ENCODE measurements at regions not wholly inside any gene's neighbourhood (a gene's known extent, or its start where the extent isn't known, plus 50 kb on each side); places are given as distances from the start of the nearest gene placed in this dataset.

GRCh38 chr7:84362360-84362759, 167.8 kb upstream of the SEMA3A start:
- no peak overlapping the region for H3K4me2 ChIP-seq
- H3K4me1 ChIP-seq (ENCODE audit: control insufficient read depth in 1 of 2, insufficient read depth in 2 of 2, low read depth in 1 of 2, low read length in 1 of 2): peaks cover 2 to 4% of the 10 kb centered on the region in 2 experiments; a peak in 1 of 4 replicates
- H3K36me3 ChIP-seq (replicated peaks in 1 of 2; ENCODE audit: control insufficient read depth in 1 of 2, insufficient read depth in 2 of 2, low read length in 1 of 2): no peaks in the 10 kb centered on the region
- peaks cover 3% of the 10 kb centered on the region for H3F3A ChIP-seq (replicated peaks; ENCODE audit: insufficient read depth)
- H4K20me1 ChIP-seq (ENCODE audit: insufficient read depth): no peaks in the 10 kb centered on the region
- 94% methylated on average over 3 of the region's 3 CpGs for WGBS (ENCODE audit: low lambda C conversion rate)
- H3K27ac ChIP-seq (ENCODE audit: low read depth in 2 of 2, low read length in 1 of 2): no peak overlapping the region
- TF ChIP-seq FOXJ3 (CRISPR knock-in tag; IDR thresholded peaks at IDR 0.05) (no peak), RXRA (IDR thresholded peaks at IDR 0.05; ENCODE audit: borderline replicate concordance, low read depth) (no peak), RAD21 (IDR thresholded peaks at IDR 0.05; ENCODE audit: low read length) (no peak), ZBTB33 (IDR thresholded peaks at IDR 0.05; ENCODE audit: borderline replicate concordance, low read depth) (no peak), EZH2phosphoT487 (IDR thresholded peaks at IDR 0.05; ENCODE audit: borderline replicate concordance, low read depth) (no peak), RCOR1 (IDR thresholded peaks at IDR 0.05; ENCODE audit: low read length) (no peak), JUND (IDR thresholded peaks at IDR 0.05) (no peak), EP300 (IDR thresholded peaks at IDR 0.05; ENCODE audit: borderline replicate concordance in 1 of 2, low read depth in 1 of 2, low read length in 1 of 2) (no peak), NRF1 (IDR thresholded peaks at IDR 0.05; ENCODE audit: low read depth, low read length) (no peak)
- H3K9me3 ChIP-seq: no peaks in the 10 kb centered on the region
- H3K4me3 ChIP-seq (ENCODE audit: low read depth in 2 of 2, low read length in 1 of 2): no peak overlapping the region
- no peak for DNase-seq
- no peak overlapping the region for H3K9ac ChIP-seq
- H3K9me2 ChIP-seq: no peaks in the 10 kb centered on the region
- H2AFZ ChIP-seq (ENCODE audit: low read depth): no peak overlapping the region
- ChIA-PET CTCF (no interaction called here), POLR2A (no interaction called here)
- no peaks in the 10 kb centered on the region for H3K79me2 ChIP-seq (ENCODE audit: insufficient read depth)
- H3K27me3 ChIP-seq (ENCODE audit: insufficient read depth): no peaks in the 10 kb centered on the region

- Histone ChIP-seq H4K20me1 (ENCODE audit: insufficient read depth) (no peaks in the 10 kb centered on the region), H2AFZ (ENCODE audit: low read depth) (peak overlapping the region; percentile 24; the same call in 1 of the 2 replicates), H3K79me2 (ENCODE audit: insufficient read depth) (no peaks in the 10 kb centered on the region), H3K27me3 (ENCODE audit: insufficient read depth) (no peaks in the 10 kb centered on the region), H3K4me2 (no peak overlapping the region), H3K27ac (ENCODE audit: low read depth in 2 of 2, low read length in 1 of 2) (peak overlapping the region in 1 of 2 experiments; percentile 48; a peak in 1 of 4 replicates), H3K4me1 (ENCODE audit: control insufficient read depth in 1 of 2, insufficient read depth in 2 of 2, low read depth in 1 of 2, low read length in 1 of 2) (peaks cover 2 to 12% of the 10 kb centered on the region in 2 experiments; a peak in 2 of 4 replicates), H3K9ac (no peak overlapping the region), H3K36me3 (replicated peaks in 1 of 2; ENCODE audit: control insufficient read depth in 1 of 2, insufficient read depth in 2 of 2, low read length in 1 of 2) (no peaks in the 10 kb centered on the region), H3K9me3 (no peaks in the 10 kb centered on the region), H3F3A (replicated peaks; ENCODE audit: insufficient read depth) (no peaks in the 10 kb centered on the region), H3K4me3 (ENCODE audit: low read depth in 2 of 2, low read length in 1 of 2) (no peak overlapping the region), H3K9me2 (no peaks in the 10 kb centered on the region)
- POLR2A ChIA-PET: no interaction called here
- 93% methylated on average over 1 of the region's 1 CpG for WGBS (ENCODE audit: low lambda C conversion rate)
- DNase-seq: no peak
- CTCF ChIA-PET: no interaction called here
- no peak for TF ChIP-seq IRF3 (IDR thresholded peaks at IDR 0.05; ENCODE audit: low read depth, low read length)
- TF ChIP-seq TAF1 (IDR thresholded peaks at IDR 0.05; ENCODE audit: borderline replicate concordance, low read depth, low read length): no peak
- no peak; the same call in 1 of the 2 replicates for TF ChIP-seq GATA2 (CRISPR knock-in tag; IDR thresholded peaks at IDR 0.05)
- no peak for TF ChIP-seq RFX5 (IDR thresholded peaks at IDR 0.05; ENCODE audit: low read length)
- 0 out of 2 replicates have a peak, but pooled peaks have one; percentile 8 for TF ChIP-seq NFIC (IDR thresholded peaks at IDR 0.05; ENCODE audit: borderline replicate concordance)
- TF ChIP-seq TCF12 (IDR thresholded peaks at IDR 0.05): peak; percentile 72
- TF ChIP-seq TEAD4 (IDR thresholded peaks at IDR 0.05; ENCODE audit: borderline replicate concordance, insufficient read depth): peak; percentile 7; the same call in 1 of the 2 replicates
- TF ChIP-seq USF1 (IDR thresholded peaks at IDR 0.05; ENCODE audit: borderline replicate concordance, low read depth): no peak
- no peak for TF ChIP-seq SMC3 (IDR thresholded peaks at IDR 0.05; ENCODE audit: low read depth, low read length)
- TF ChIP-seq SIN3A (IDR thresholded peaks at IDR 0.05; ENCODE audit: borderline replicate concordance, low read depth, low read length): no peak
- TF ChIP-seq JUND (IDR thresholded peaks at IDR 0.05): 0 out of 2 replicates have a peak, but pooled peaks have one; percentile 16
- no peak for TF ChIP-seq RAD21 (IDR thresholded peaks at IDR 0.05; ENCODE audit: low read length)
- no peak for TF ChIP-seq EP300 (IDR thresholded peaks at IDR 0.05; ENCODE audit: borderline replicate concordance in 1 of 2, low read depth in 1 of 2, low read length in 1 of 2)
- no peak for TF ChIP-seq RCOR1 (IDR thresholded peaks at IDR 0.05; ENCODE audit: low read length)
- TF ChIP-seq ELF1 (IDR thresholded peaks at IDR 0.05): no peak
- no peak for TF ChIP-seq PBX3 (IDR thresholded peaks at IDR 0.05)
- TF ChIP-seq NRF1 (IDR thresholded peaks at IDR 0.05; ENCODE audit: low read depth, low read length): no peak
- TF ChIP-seq MXI1 (IDR thresholded peaks at IDR 0.05; ENCODE audit: low read depth, low read length): no peak
- TF ChIP-seq YY1 (IDR thresholded peaks at IDR 0.05; ENCODE audit: low read depth): no peak
Measured at GRCh38 chr7:84354866-84355265, 160.3 kb upstream of the SEMA3A start.
